Loucy (cell line): ENCODE measurements at regions not wholly inside any gene's neighbourhood (a gene's known extent, or its start where the extent isn't known, plus 50 kb on each side); places are given as distances from the start of the nearest gene placed in this dataset.

ENCODE experiments used
- EZH2phosphoT487 ChIP-seq: fragments of 200-600 bp; IDR thresholded peaks from 2 replicates; pipeline ENCODE4 v1.6.1; 2018; ENCODE audit warnings: antibody characterized with exemption, mild to moderate bottlenecking, moderate library complexity, borderline replicate concordance
- TF ChIP-seq, protein P1 (sequence below): fragments of 200-600 bp; sonication (generic); conservative IDR thresholded peaks from 2 replicates; pipeline ENCODE4 v1.5.1; 2014; ENCODE audit warnings: mild to moderate bottlenecking, antibody characterized with exemption, low read length

DNA sequence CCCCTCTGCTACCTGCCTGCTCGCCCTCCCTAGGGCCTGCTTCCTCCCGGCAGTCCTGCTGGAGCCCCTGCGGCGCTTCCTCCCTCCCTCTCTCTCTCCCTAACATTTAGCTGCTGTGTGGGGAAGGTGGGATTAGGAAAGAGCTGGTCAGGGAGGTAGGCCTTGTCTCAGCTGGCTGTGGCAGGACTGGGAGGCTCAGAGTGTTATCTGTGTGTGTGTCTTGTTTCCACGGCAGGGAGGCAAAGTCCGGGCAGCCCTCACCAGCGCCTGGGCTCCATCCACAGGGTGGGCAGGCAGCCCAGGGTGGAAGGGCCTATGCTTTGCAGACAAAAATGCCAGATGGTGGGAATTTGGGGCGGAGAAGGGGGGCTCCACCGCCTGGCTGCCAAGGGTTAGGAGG lies 105.7 kb downstream of the RPS24 start:
- TF ChIP-seq, protein P1, sequence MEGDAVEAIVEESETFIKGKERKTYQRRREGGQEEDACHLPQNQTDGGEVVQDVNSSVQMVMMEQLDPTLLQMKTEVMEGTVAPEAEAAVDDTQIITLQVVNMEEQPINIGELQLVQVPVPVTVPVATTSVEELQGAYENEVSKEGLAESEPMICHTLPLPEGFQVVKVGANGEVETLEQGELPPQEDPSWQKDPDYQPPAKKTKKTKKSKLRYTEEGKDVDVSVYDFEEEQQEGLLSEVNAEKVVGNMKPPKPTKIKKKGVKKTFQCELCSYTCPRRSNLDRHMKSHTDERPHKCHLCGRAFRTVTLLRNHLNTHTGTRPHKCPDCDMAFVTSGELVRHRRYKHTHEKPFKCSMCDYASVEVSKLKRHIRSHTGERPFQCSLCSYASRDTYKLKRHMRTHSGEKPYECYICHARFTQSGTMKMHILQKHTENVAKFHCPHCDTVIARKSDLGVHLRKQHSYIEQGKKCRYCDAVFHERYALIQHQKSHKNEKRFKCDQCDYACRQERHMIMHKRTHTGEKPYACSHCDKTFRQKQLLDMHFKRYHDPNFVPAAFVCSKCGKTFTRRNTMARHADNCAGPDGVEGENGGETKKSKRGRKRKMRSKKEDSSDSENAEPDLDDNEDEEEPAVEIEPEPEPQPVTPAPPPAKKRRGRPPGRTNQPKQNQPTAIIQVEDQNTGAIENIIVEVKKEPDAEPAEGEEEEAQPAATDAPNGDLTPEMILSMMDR: no peak
- no peak for TF ChIP-seq EZH2phosphoT487
